SK-N-SH (cell line): ENCODE measurements at regions not wholly inside any gene's neighbourhood (a gene's known extent, or its start where the extent isn't known, plus 50 kb on each side); places are given as distances from the start of the nearest gene placed in this dataset.

Experiments
- CTCF ChIA-PET: fragments of 300-600, 350-600 bp; formaldehyde crosslinking; extraction: SDS; loops from one replicate; lab custom pipeline; 2021; lab: Yijun Ruan, JAX
- POLR2A ChIA-PET: fragments of 350-600 bp; sonication (Branson Sonifier 250); formaldehyde crosslinking; extraction: SDS; loops from one replicate; lab custom pipeline; 2020; ENCODE audit warnings: antibody characterized with exemption, inconsistent platforms; lab: Yijun Ruan, JAX
- DNase-seq: peaks from one replicate; pipeline ENCODE4 v3.0.0; 2012
- H2AFZ ChIP-seq: fragments of 200-600 bp; sonication (generic); 2 replicates; pipeline ENCODE4 v1.8.1; 2016; ENCODE audit warnings: antibody characterized with exemption, mild to moderate bottlenecking, low read depth
- H3F3A ChIP-seq: fragments of 200-600 bp; sonication (generic); replicated peaks from 2 replicates; pipeline ENCODE3; 2016; ENCODE audit warnings: antibody characterized with exemption, mild to moderate bottlenecking; ENCODE audit not compliant: insufficient read depth
- H3K27ac ChIP-seq, 2 experiments: fragments of 200-500 bp in 1 of 2; fragments of 200-600 bp in 1 of 2; sonication (Bioruptor generic) in 1 of 2; sonication (generic), shearing (Covaris generic) in 1 of 2; 2 replicates each; pipeline versions ENCODE4 v1.5.1 to v1.6.1; 2014 to 2016; ENCODE audit warnings: low read depth in 2 of 2, inconsistent platforms in 1 of 2, low read length in 1 of 2, mild to moderate bottlenecking in 1 of 2, mixed read lengths in 1 of 2
- H3K27me3 ChIP-seq: fragments of 200-600 bp; sonication (generic), shearing (Covaris generic); 2 replicates; pipeline ENCODE4 v1.6.1; 2016; ENCODE audit warnings: mixed run types; ENCODE audit not compliant: insufficient read depth
- H3K36me3 ChIP-seq, 2 experiments: fragments of 200-500 bp in 1 of 2; fragments of 200-600 bp in 1 of 2; sonication (Bioruptor generic) in 1 of 2; sonication (generic) in 1 of 2; replicated peaks in 1 of 2; 2 replicates each; pipeline versions ENCODE3 to v1.5.1; 2014 to 2016; ENCODE audit warnings: low read length in 1 of 2, mild to moderate bottlenecking in 1 of 2; ENCODE audit not compliant: insufficient read depth in 2 of 2, control insufficient read depth in 1 of 2
- H3K4me1 ChIP-seq, 2 experiments: fragments of 200-500 bp in 1 of 2; fragments of 200-600 bp in 1 of 2; sonication (Bioruptor generic) in 1 of 2; sonication (generic), shearing (Covaris generic) in 1 of 2; 2 replicates each; pipeline versions ENCODE4 v1.5.1 to v1.6.1; 2014 to 2016; ENCODE audit warnings: low read depth in 1 of 2, low read length in 1 of 2, mixed run types in 1 of 2; ENCODE audit not compliant: insufficient read depth in 2 of 2, control insufficient read depth in 1 of 2
- H3K4me2 ChIP-seq: fragments of 200-600 bp; sonication (generic), shearing (Covaris generic); 2 replicates; pipeline ENCODE4 v1.6.1; 2017; ENCODE audit warnings: mixed run types
- H3K4me3 ChIP-seq, 2 experiments: fragments of 200-500 bp in 1 of 2; fragments of 200-600 bp in 1 of 2; sonication (Bioruptor generic) in 1 of 2; sonication (generic), shearing (Covaris generic) in 1 of 2; 2 replicates each; pipeline versions ENCODE4 v1.5.1 to v1.8.1; 2014 to 2016; ENCODE audit warnings: low read depth in 2 of 2, inconsistent platforms in 1 of 2, low read length in 1 of 2, mild to moderate bottlenecking in 1 of 2, mixed read lengths in 1 of 2, moderate library complexity in 1 of 2
- H3K79me2 ChIP-seq: fragments of 200-600 bp; sonication (generic); 2 replicates; pipeline ENCODE4 v1.8.1; 2017; ENCODE audit warnings: mild to moderate bottlenecking; ENCODE audit not compliant: insufficient read depth
- H3K9ac ChIP-seq: fragments of 200-600 bp; sonication (generic); 2 replicates; pipeline ENCODE4 v1.6.1; 2017; ENCODE audit warnings: mixed run types
- H3K9me2 ChIP-seq: fragments of 200-600 bp; sonication (generic); 2 replicates; pipeline ENCODE4 v1.6.1; 2017; ENCODE audit warnings: mixed run types
- H3K9me3 ChIP-seq: fragments of 200-600 bp; sonication (generic); 2 replicates; pipeline ENCODE4 v1.6.1; 2017; ENCODE audit warnings: mixed run types, mild to moderate bottlenecking, moderate library complexity
- H4K20me1 ChIP-seq: fragments of 200-600 bp; sonication (generic); 2 replicates; pipeline ENCODE4 v1.6.1; 2017; ENCODE audit warnings: mild to moderate bottlenecking, mixed run types; ENCODE audit not compliant: insufficient read depth
- CTCF ChIP-seq: fragments of 200-600 bp; sonication (generic); IDR thresholded peaks from 2 replicates; pipeline ENCODE4 v1.6.1; 2017; ENCODE audit warnings: antibody characterized with exemption, mild to moderate bottlenecking, moderate library complexity
- ELF1 ChIP-seq: IDR thresholded peaks from 2 replicates; pipeline ENCODE4 v1.4.0; 2012
- EZH2phosphoT487 ChIP-seq: fragments of 200-600 bp; sonication (generic); IDR thresholded peaks from 2 replicates; pipeline ENCODE4 v1.6.1; 2017; ENCODE audit warnings: low read depth, mixed run types, mild to moderate bottlenecking, antibody characterized with exemption, moderate library complexity, borderline replicate concordance
- FOSL2 ChIP-seq: IDR thresholded peaks from 2 replicates; pipeline ENCODE4 v1.4.0; 2012; ENCODE audit warnings: low read depth, mild to moderate bottlenecking, moderate library complexity, borderline replicate concordance
- FOXJ3 ChIP-seq: sonication (generic); formaldehyde crosslinking; IDR thresholded peaks from 2 replicates; pipeline ENCODE4 v1.5.1; 2020; ENCODE audit warnings: mild to moderate bottlenecking, missing genetic modification reagents
- FOXM1 ChIP-seq: IDR thresholded peaks from 2 replicates; pipeline ENCODE4 v1.4.0; 2012; ENCODE audit warnings: low read depth, mild to moderate bottlenecking
- GATA2 ChIP-seq: sonication (generic); formaldehyde crosslinking; IDR thresholded peaks from 2 replicates; pipeline ENCODE4 v1.5.0; 2020; ENCODE audit warnings: mild to moderate bottlenecking, missing genetic modification reagents
- MAX ChIP-seq: IDR thresholded peaks from 2 replicates; pipeline ENCODE4 v1.4.0; 2012; ENCODE audit warnings: low read depth
- MEF2A ChIP-seq: IDR thresholded peaks from 2 replicates; pipeline ENCODE4 v1.4.0; 2012; ENCODE audit warnings: low read depth, borderline replicate concordance
- MXI1 ChIP-seq: IDR thresholded peaks from 2 replicates; pipeline ENCODE4 v1.6.1; 2012; ENCODE audit warnings: mild to moderate bottlenecking, low read depth, low read length, improper control_type of control experiment
- PBX3 ChIP-seq: IDR thresholded peaks from 2 replicates; pipeline ENCODE4; 2012
- POLR2AphosphoS5 ChIP-seq: IDR thresholded peaks from 2 replicates; pipeline ENCODE4 v1.6.1; 2012; ENCODE audit warnings: low read depth, low read length
- RAD21 ChIP-seq: IDR thresholded peaks from 2 replicates; pipeline ENCODE4 v1.6.1; 2012; ENCODE audit warnings: mild to moderate bottlenecking, low read length
- RCOR1 ChIP-seq: fragments of 150-350 bp; IDR thresholded peaks from 2 replicates; pipeline ENCODE4 v1.6.1; 2017; ENCODE audit warnings: antibody characterized with exemption, low read length
- REST ChIP-seq: IDR thresholded peaks from 2 replicates; pipeline ENCODE4 v1.6.1; 2012; ENCODE audit warnings: mild to moderate bottlenecking, low read depth, low read length, moderate library complexity
- SIN3A ChIP-seq: IDR thresholded peaks from 2 replicates; pipeline ENCODE4 v1.6.1; 2012; ENCODE audit warnings: low read depth, mild to moderate bottlenecking, low read length, moderate library complexity, borderline replicate concordance
- SMC3 ChIP-seq: IDR thresholded peaks from 2 replicates; pipeline ENCODE4 v1.6.1; 2012; ENCODE audit warnings: low read depth, low read length, improper control_type of control experiment
- TAF1 ChIP-seq: IDR thresholded peaks from 2 replicates; pipeline ENCODE4 v1.6.1; 2012; ENCODE audit warnings: low read depth, mild to moderate bottlenecking, low read length, moderate library complexity, borderline replicate concordance
- TCF12 ChIP-seq: IDR thresholded peaks from 2 replicates; pipeline ENCODE4 v1.4.0; 2012
- ZBTB33 ChIP-seq: IDR thresholded peaks from 2 replicates; pipeline ENCODE4 v1.4.0; 2012; ENCODE audit warnings: low read depth, borderline replicate concordance
- WGBS: methylation state at CpG from one replicate; pipeline ENCODE4 v1.1.6; 2017; ENCODE audit warnings: low lambda C conversion rate; 5-methylcytosine and 5-hydroxymethylcytosine counted together

GRCh38 chr9:84482607-84483006, 142.0 kb upstream of the SLC28A3 start:
- H3K4me1 ChIP-seq, result peaks cover 0 to 2% of the 10 kb centered on the region in 2 experiments; a peak in 1 of 4 replicates
- H3K9me3 ChIP-seq, result no peaks in the 10 kb centered on the region
- H3K4me2 ChIP-seq, result no peak overlapping the region
- DNase-seq, result no peak
- no peak overlapping the region for H2AFZ ChIP-seq
- ChIA-PET POLR2A (no interaction called here), CTCF (no interaction called here)
- no peaks in the 10 kb centered on the region for H4K20me1 ChIP-seq
- no peaks in the 10 kb centered on the region for H3K27me3 ChIP-seq
- 50% methylated on average over 8 of the region's 8 CpGs for WGBS
- H3K27ac ChIP-seq, result no peak overlapping the region
- TF ChIP-seq ZBTB33 (no peak), FOXM1 (no peak), FOSL2 (no peak), RAD21 (no peak), SMC3 (no peak), GATA2 (CRISPR knock-in tag) (no peak), TCF12 (no peak), MXI1 (no peak), MEF2A (no peak), TAF1 (no peak), SIN3A (no peak), POLR2AphosphoS5 (no peak), RCOR1 (no peak), FOXJ3 (no peak), PBX3 (no peak), REST (no peak), ELF1 (no peak), MAX (no peak), EZH2phosphoT487 (no peak), CTCF (no peak)
- no peak overlapping the region for H3K4me3 ChIP-seq
- no peak overlapping the region for H3K9ac ChIP-seq
- H3K36me3 ChIP-seq, result no peaks in the 10 kb centered on the region
- no peaks in the 10 kb centered on the region for H3F3A ChIP-seq
- H3K79me2 ChIP-seq, result no peaks in the 10 kb centered on the region
- H3K9me2 ChIP-seq, result no peaks in the 10 kb centered on the region
